CD14-positive monocyte (primary cell): ENCODE measurements at regions not wholly inside any gene's neighbourhood (a gene's known extent, or its start where the extent isn't known, plus 50 kb on each side); places are given as distances from the start of the nearest gene placed in this dataset.

Source experiments
- DNase-seq, 3 donors: peaks; one replicate each; pipeline ENCODE4 v3.0.0-alpha.2; 2011 to 2022
- H2AFZ ChIP-seq: 2 replicates; pipeline ENCODE4 v1.6.0; 2012; ENCODE audit warnings: mild to moderate bottlenecking, low read depth, low read length, inconsistent platforms; ENCODE audit not compliant: insufficient read depth, poor library complexity, severe bottlenecking
- H3K27ac ChIP-seq, 2 donors: 1 replicate in 1 of 2; 2 replicates in 1 of 2; pipeline ENCODE4 v1.5.1; 2012 to 2013; ENCODE audit warnings: low read length in 2 of 2, control low read depth in 1 of 2, inconsistent platforms in 1 of 2, low read depth in 1 of 2, mild to moderate bottlenecking in 1 of 2
- H3K27me3 ChIP-seq, 2 donors: one replicate each; pipeline versions ENCODE4 v1.6.0 to v1.6.1; 2011 to 2013; ENCODE audit warnings: low read length in 2 of 2; ENCODE audit not compliant: control insufficient read depth in 2 of 2, insufficient read depth in 2 of 2
- H3K36me3 ChIP-seq, 2 donors: replicated peaks in 1 of 2; 1 replicate in 1 of 2; 2 replicates in 1 of 2; pipeline versions ENCODE4 v1.5.1 to v1.6.1; 2012 to 2013; ENCODE audit warnings: low read length in 2 of 2, control low read depth in 1 of 2, inconsistent platforms in 1 of 2, mild to moderate bottlenecking in 1 of 2; ENCODE audit not compliant: insufficient read depth in 2 of 2, control insufficient read depth in 1 of 2
- H3K4me1 ChIP-seq, 2 donors: 1 replicate in 1 of 2; 2 replicates in 1 of 2; pipeline versions ENCODE4 v1.5.1 to v1.6.1; 2012 to 2013; ENCODE audit warnings: low read length in 2 of 2, control low read depth in 1 of 2, inconsistent platforms in 1 of 2, mild to moderate bottlenecking in 1 of 2, moderate library complexity in 1 of 2; ENCODE audit not compliant: insufficient read depth in 2 of 2, control insufficient read depth in 1 of 2
- H3K4me2 ChIP-seq: replicated peaks from 2 replicates; pipeline ENCODE3; 2012; ENCODE audit warnings: low read length, moderate library complexity, mild to moderate bottlenecking; ENCODE audit not compliant: poor library complexity, severe bottlenecking; ENCODE audit errors: extremely low read depth
- H3K4me3 ChIP-seq, 3 experiments: fragments of 200-600 bp in 1 of 3; sonication (generic) in 1 of 3; replicated peaks in 1 of 3; 1 replicate in 2 of 3; 2 replicates in 1 of 3; pipeline ENCODE4 v1.5.1; 2011 to 2013; ENCODE audit warnings: low read length in 3 of 3, mild to moderate bottlenecking in 3 of 3, control low read depth in 2 of 3, low read depth in 2 of 3, inconsistent platforms in 1 of 3, moderate library complexity in 1 of 3
- H3K79me2 ChIP-seq: 2 replicates; pipeline ENCODE4 v1.6.0; 2012; ENCODE audit warnings: mild to moderate bottlenecking, control low read depth, inconsistent platforms, low read length, moderate library complexity; ENCODE audit not compliant: insufficient read depth
- H3K9ac ChIP-seq: 2 replicates; pipeline ENCODE4 v1.6.0; 2017; ENCODE audit warnings: low read length, mild to moderate bottlenecking; ENCODE audit not compliant: insufficient read depth, poor library complexity, severe bottlenecking
- H3K9me3 ChIP-seq, 2 donors: replicated peaks in 1 of 2; 1 replicate in 1 of 2; 2 replicates in 1 of 2; pipeline versions ENCODE4 v1.5.1 to v1.6.1; 2012 to 2013; ENCODE audit warnings: low read length in 2 of 2, control low read depth in 1 of 2; ENCODE audit not compliant: control insufficient read depth in 1 of 2, insufficient read depth in 1 of 2
- H4K20me1 ChIP-seq: 2 replicates; pipeline ENCODE4 v1.6.0; 2012; ENCODE audit warnings: mild to moderate bottlenecking, low read length, control low read depth, moderate library complexity; ENCODE audit not compliant: insufficient read depth
- H3K27ac Mint-ChIP-seq, 7 donors: one replicate each; pipeline ENCODE4 v1.8.0; 2020; ENCODE audit warnings: mild to moderate bottlenecking in 7 of 7, mixed read lengths in 7 of 7, moderate library complexity in 6 of 7, inconsistent platforms in 2 of 7
- H3K27me3 Mint-ChIP-seq, 3 donors: one replicate each; pipeline ENCODE4 v1.8.0; 2021 to 2022; ENCODE audit warnings: low read depth in 3 of 3, mild to moderate bottlenecking in 3 of 3, mixed read lengths in 3 of 3, moderate library complexity in 3 of 3, inconsistent platforms in 1 of 3
- H3K36me3 Mint-ChIP-seq, 2 donors: one replicate each; pipeline ENCODE4 v1.8.0; 2020; ENCODE audit warnings: mixed read lengths in 2 of 2, inconsistent platforms in 1 of 2, mild to moderate bottlenecking in 1 of 2
- H3K4me1 Mint-ChIP-seq: one replicate; pipeline ENCODE4 v1.8.0; 2020; ENCODE audit warnings: mild to moderate bottlenecking, mixed read lengths
- H3K4me3 Mint-ChIP-seq, 2 donors: one replicate each; pipeline ENCODE4 v1.8.0; 2020; ENCODE audit warnings: mild to moderate bottlenecking in 2 of 2, mixed read lengths in 2 of 2, moderate library complexity in 1 of 2
- H3K9me3 Mint-ChIP-seq, 7 donors: one replicate each; pipeline ENCODE4 v1.8.0; 2020 to 2022; ENCODE audit warnings: mixed read lengths in 7 of 7, mild to moderate bottlenecking in 6 of 7, moderate library complexity in 6 of 7, inconsistent platforms in 2 of 7
- WGBS: methylation state at CpG from one replicate; pipeline ENCODE4 v1.1.5; 2013; ENCODE audit warnings: missing lambda C conversion rate; ENCODE audit not compliant: insufficient coverage; 5-methylcytosine and 5-hydroxymethylcytosine counted together
- intact Hi-C, 2 donors: fragments of 100-400 bp; cut with micrococcal nuclease; formaldehyde crosslinking; loops; one replicate each; pipeline versions ENCODE4 v1.15.0 to v1.15.1; 2023
- TF ChIP-seq, protein P1 (sequence below): fragments of 200-600 bp; IDR thresholded peaks from one replicate; pipeline ENCODE4 v1.8.0; 2022; ENCODE audit warnings: antibody characterized with exemption, mild to moderate bottlenecking

DNA sequence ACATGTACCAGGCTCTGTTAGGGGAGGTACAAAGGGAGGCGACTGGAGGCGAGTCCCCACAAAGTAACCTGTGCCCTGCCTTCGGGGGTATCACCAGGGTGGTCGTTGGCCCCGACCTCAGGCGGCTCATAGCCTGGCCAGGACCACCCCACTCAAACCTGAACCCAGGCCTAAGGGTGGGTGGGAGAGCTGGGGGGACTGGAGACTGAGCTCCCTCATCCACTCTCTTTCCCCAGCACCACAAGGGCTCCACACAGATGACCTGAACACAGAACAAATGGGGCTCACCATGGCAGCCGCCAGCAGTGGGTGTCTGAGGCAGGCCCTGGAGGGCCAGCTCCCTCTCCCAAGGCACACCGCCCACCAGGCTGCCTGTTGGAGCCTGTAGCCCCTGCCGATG is 120.6 kb upstream of the TNRC6C start:
- Mint-ChIP-seq H3K27me3 (peaks cover 21 to 30% (median 23%) of the 10 kb centered on the region in 3 donors), H3K9me3 (no peaks in the 10 kb centered on the region), H3K36me3 (no peaks in the 10 kb centered on the region), H3K4me3 (no peak overlapping the region), H3K4me1 (peaks cover 38% of the 10 kb centered on the region), H3K27ac (no peak overlapping the region)
- Histone ChIP-seq H2AFZ (no peak overlapping the region), H3K9me3 (no peaks in the 10 kb centered on the region), H3K4me1 (peaks cover 18 to 22% of the 10 kb centered on the region in 2 donors), H3K4me2 (no peak overlapping the region), H3K4me3 (no peak overlapping the region), H3K36me3 (no peaks in the 10 kb centered on the region), H3K79me2 (no peaks in the 10 kb centered on the region), H4K20me1 (no peaks in the 10 kb centered on the region), H3K9ac (no peak overlapping the region), H3K27me3 (peaks cover 0 to 2% of the 10 kb centered on the region in 2 donors), H3K27ac (no peak overlapping the region)
- TF ChIP-seq, protein P1, sequence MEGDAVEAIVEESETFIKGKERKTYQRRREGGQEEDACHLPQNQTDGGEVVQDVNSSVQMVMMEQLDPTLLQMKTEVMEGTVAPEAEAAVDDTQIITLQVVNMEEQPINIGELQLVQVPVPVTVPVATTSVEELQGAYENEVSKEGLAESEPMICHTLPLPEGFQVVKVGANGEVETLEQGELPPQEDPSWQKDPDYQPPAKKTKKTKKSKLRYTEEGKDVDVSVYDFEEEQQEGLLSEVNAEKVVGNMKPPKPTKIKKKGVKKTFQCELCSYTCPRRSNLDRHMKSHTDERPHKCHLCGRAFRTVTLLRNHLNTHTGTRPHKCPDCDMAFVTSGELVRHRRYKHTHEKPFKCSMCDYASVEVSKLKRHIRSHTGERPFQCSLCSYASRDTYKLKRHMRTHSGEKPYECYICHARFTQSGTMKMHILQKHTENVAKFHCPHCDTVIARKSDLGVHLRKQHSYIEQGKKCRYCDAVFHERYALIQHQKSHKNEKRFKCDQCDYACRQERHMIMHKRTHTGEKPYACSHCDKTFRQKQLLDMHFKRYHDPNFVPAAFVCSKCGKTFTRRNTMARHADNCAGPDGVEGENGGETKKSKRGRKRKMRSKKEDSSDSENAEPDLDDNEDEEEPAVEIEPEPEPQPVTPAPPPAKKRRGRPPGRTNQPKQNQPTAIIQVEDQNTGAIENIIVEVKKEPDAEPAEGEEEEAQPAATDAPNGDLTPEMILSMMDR = no peak
- DNase-seq = no peak
- intact Hi-C loops = no loop called here
- WGBS = 94% methylated on average over 3 of the region's 9 CpGs

DNA sequence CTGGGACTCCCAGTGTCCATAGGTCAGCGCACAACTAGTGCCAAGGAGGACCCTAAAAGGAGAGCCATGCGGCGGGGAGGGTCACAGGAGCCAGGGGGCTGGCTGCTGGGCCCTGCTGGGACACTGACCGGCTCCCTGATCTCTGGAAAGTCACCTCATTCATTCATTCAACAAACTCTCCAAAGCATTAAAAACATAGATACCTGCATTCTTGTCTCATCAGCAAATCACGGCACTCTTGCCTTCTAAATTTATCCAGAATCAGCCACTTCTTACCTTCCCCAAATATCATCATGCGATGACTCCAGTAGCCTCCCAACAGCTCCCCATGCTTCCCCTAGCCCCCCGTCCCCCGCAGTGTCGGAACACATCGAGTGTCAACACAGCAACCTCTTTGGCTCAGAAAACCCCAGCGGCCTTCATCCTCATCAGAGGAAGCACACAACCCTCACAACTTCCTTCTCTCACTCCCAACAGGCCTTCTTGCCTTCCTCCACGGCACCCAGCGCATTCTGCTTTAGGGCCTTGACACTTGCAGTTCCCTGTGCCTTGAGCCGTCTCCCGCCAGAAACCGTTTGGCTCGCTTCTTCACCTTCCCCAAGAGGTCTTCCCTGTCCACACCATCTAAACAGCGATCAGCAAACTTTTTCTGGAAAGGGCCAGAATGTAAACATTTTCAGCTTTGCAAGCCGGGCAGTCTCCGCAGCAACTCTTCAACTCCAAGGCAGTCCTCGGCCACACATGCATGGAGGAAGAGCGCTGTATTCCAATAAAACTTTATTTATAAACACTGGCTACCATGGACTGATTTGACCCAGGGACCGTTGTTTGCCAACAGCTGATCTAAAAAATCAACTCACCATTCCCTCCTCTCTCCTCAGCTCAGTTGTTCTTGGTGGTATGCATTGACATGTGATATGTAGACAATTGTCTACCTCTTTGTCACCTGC is 119.5 kb upstream of the TNRC6C start:
- WGBS = 28% methylated on average over 19 of the region's 23 CpGs
- Histone ChIP-seq H3K79me2 (no peaks in the 10 kb centered on the region), H3K9me3 (no peaks in the 10 kb centered on the region), H3K27me3 (peaks cover 0 to 2% of the 10 kb centered on the region in 2 donors), H3K4me3 (no peak overlapping the region), H3K27ac (no peak overlapping the region), H3K4me2 (no peak overlapping the region), H3K36me3 (no peaks in the 10 kb centered on the region), H3K9ac (no peak overlapping the region), H2AFZ (no peak overlapping the region), H4K20me1 (no peaks in the 10 kb centered on the region), H3K4me1 (peaks cover 18 to 28% of the 10 kb centered on the region in 2 donors)
- intact Hi-C loops = no loop called here
- peaks cover 49% of the 10 kb centered on the region for H3K4me1 Mint-ChIP-seq
- no peaks in the 10 kb centered on the region for H3K9me3 Mint-ChIP-seq
- peak in 1 of 3 donors; percentile 36 for DNase-seq
- H3K36me3 Mint-ChIP-seq = no peaks in the 10 kb centered on the region
- H3K4me3 Mint-ChIP-seq = peak overlapping the region in 1 of 2 donors; percentile 69
- peaks cover 23 to 30% (median 24%) of the 10 kb centered on the region in 3 donors for H3K27me3 Mint-ChIP-seq
- TF ChIP-seq, protein P1 = no peak
- peak overlapping the region in 1 of 7 donors; percentile 3 for H3K27ac Mint-ChIP-seq
